ENCODE measurements at regions not wholly inside any gene's neighbourhood (a gene's known extent, or its start where the extent isn't known, plus 50 kb on each side); places are given as distances from the start of the nearest gene placed in this dataset.

- Mint-ChIP-seq H3K4me1 (ENCODE audit: low read depth, unreplicated experiment) (peaks cover 4% of the 10 kb centered on the region), H3K36me3 (ENCODE audit: insufficient read depth, unreplicated experiment) (no peaks in the 10 kb centered on the region), H3K9me3 (ENCODE audit: unreplicated experiment) (no peaks in the 10 kb centered on the region), H3K4me3 (ENCODE audit: unreplicated experiment) (no peak overlapping the region), H3K27ac (ENCODE audit: unreplicated experiment) (no peak overlapping the region), H3K27me3 (ENCODE audit: insufficient read depth, unreplicated experiment) (no peaks in the 10 kb centered on the region)
- no peak overlapping the region for H3K4me3 ChIP-seq (ENCODE audit: low read depth, low read length)
- CTCF ChIA-PET = no interaction called here
- BruUV-seq (replicated peaks) = no TSS peak
- DNase-seq = no peak
- peaks cover 8% of the 10 kb centered on the region for H3K4me1 ChIP-seq
- no peaks in the 10 kb centered on the region for H3K9me3 ChIP-seq
- POLR2A ChIA-PET = no interaction called here
- TF ChIP-seq CTCF (IDR thresholded peaks at IDR 0.05; ENCODE audit: insufficient read depth in 1 of 2, low read depth in 1 of 2, low read length in 1 of 2, severe bottlenecking in 1 of 2, unreplicated experiment in 1 of 2) = no peak
- no peaks in the 10 kb centered on the region for H3K36me3 ChIP-seq (ENCODE audit: control insufficient read depth, insufficient read depth, low read length)
- H3K27me3 ChIP-seq (replicated peaks; ENCODE audit: control insufficient read depth, insufficient read depth, low read length) = no peaks in the 10 kb centered on the region
- intact Hi-C loops (cut with micrococcal nuclease; ENCODE audit: unreplicated experiment) = no loop called here
Observed at GRCh38 chr1:5737081-5737480, 255.1 kb downstream of the NPHP4 start.

- DNase-seq = no peak
- intact Hi-C loops (cut with micrococcal nuclease; ENCODE audit: unreplicated experiment) = no loop called here
- Histone ChIP-seq H3K4me3 (ENCODE audit: low read depth, low read length) (no peak overlapping the region), H3K9me3 (no peaks in the 10 kb centered on the region), H3K27me3 (replicated peaks; ENCODE audit: control insufficient read depth, insufficient read depth, low read length) (no peaks in the 10 kb centered on the region), H3K36me3 (ENCODE audit: control insufficient read depth, insufficient read depth, low read length) (no peaks in the 10 kb centered on the region), H3K4me1 (peaks cover 11% of the 10 kb centered on the region)
- BruUV-seq (replicated peaks) = no TSS peak
- no peak for TF ChIP-seq CTCF (IDR thresholded peaks at IDR 0.05; ENCODE audit: insufficient read depth in 1 of 2, low read depth in 1 of 2, low read length in 1 of 2, severe bottlenecking in 1 of 2, unreplicated experiment in 1 of 2)
- H3K4me1 Mint-ChIP-seq (ENCODE audit: low read depth, unreplicated experiment) = peaks cover 8% of the 10 kb centered on the region
- no peaks in the 10 kb centered on the region for H3K36me3 Mint-ChIP-seq (ENCODE audit: insufficient read depth, unreplicated experiment)
- H3K4me3 Mint-ChIP-seq (ENCODE audit: unreplicated experiment) = no peak overlapping the region
- H3K27me3 Mint-ChIP-seq (ENCODE audit: insufficient read depth, unreplicated experiment) = no peaks in the 10 kb centered on the region
- ChIA-PET POLR2A (no interaction called here), CTCF (no interaction called here)
- no peak overlapping the region for H3K27ac Mint-ChIP-seq (ENCODE audit: unreplicated experiment)
- H3K9me3 Mint-ChIP-seq (ENCODE audit: unreplicated experiment) = no peaks in the 10 kb centered on the region
Observed at GRCh38 chr1:5734996-5735395, 257.2 kb downstream of the NPHP4 start.

- ChIA-PET CTCF (no interaction called here), POLR2A (no interaction called here)
- TF ChIP-seq CTCF (IDR thresholded peaks at IDR 0.05; ENCODE audit: insufficient read depth in 1 of 2, low read depth in 1 of 2, low read length in 1 of 2, severe bottlenecking in 1 of 2, unreplicated experiment in 1 of 2) = no peak
- Histone ChIP-seq H3K36me3 (ENCODE audit: control insufficient read depth, insufficient read depth, low read length) (no peaks in the 10 kb centered on the region), H3K4me1 (peaks cover 17% of the 10 kb centered on the region), H3K27me3 (replicated peaks; ENCODE audit: control insufficient read depth, insufficient read depth, low read length) (no peaks in the 10 kb centered on the region), H3K4me3 (ENCODE audit: low read depth, low read length) (no peak overlapping the region), H3K9me3 (no peaks in the 10 kb centered on the region)
- Mint-ChIP-seq H3K27me3 (ENCODE audit: insufficient read depth, unreplicated experiment) (no peaks in the 10 kb centered on the region), H3K36me3 (ENCODE audit: insufficient read depth, unreplicated experiment) (no peaks in the 10 kb centered on the region), H3K4me3 (ENCODE audit: unreplicated experiment) (no peak overlapping the region), H3K4me1 (ENCODE audit: low read depth, unreplicated experiment) (peaks cover 13% of the 10 kb centered on the region), H3K9me3 (ENCODE audit: unreplicated experiment) (no peaks in the 10 kb centered on the region), H3K27ac (ENCODE audit: unreplicated experiment) (no peak overlapping the region)
- peak in 1 of 2 experiments; percentile 12 for DNase-seq
- intact Hi-C loops (cut with micrococcal nuclease; ENCODE audit: unreplicated experiment) = no loop called here
- no TSS peak for BruUV-seq (replicated peaks)
Observed at GRCh38 chr1:5734414-5734813, 257.8 kb downstream of the NPHP4 start.

All from Caco-2 (cell line).